HCT116 (cell line): ENCODE measurements at regions not wholly inside any gene's neighbourhood (a gene's known extent, or its start where the extent isn't known, plus 50 kb on each side); places are given as distances from the start of the nearest gene placed in this dataset.

Source experiments
- ATAC-seq: fragments of 200-7000 bp; cut with Tn5 transposase; 2 replicates; pipeline ENCODE4 v1.9.1; 2020; ENCODE audit warnings: mild to moderate bottlenecking, moderate library complexity
- BruUV-seq: library from RNA; stranded (reverse); fragments of 400-500 nt; replicated peaks from 2 replicates; lab custom pipeline; 2021; lab: Mats Ljungman, UMichigan
- CTCF ChIA-PET: fragments of 300-600 bp; sonication (Branson Sonifier 250); formaldehyde crosslinking; loops from one replicate; lab custom pipeline; 2021; ENCODE audit warnings: antibody characterized with exemption; lab: Charles Lee
- POLR2A ChIA-PET: fragments of 300-600, 350-600 bp; sonication (Branson Sonifier 250); formaldehyde crosslinking; loops from one replicate; lab custom pipeline; 2021; ENCODE audit warnings: antibody characterized with exemption; lab: Charles Lee
- RAD21 ChIA-PET, 2 experiments: fragments of 300-600 bp; sonication (Branson Sonifier 250); formaldehyde crosslinking; loops; one replicate each; lab custom pipeline; 2023; ENCODE audit warnings: low total read pairs in 2 of 2; ENCODE audit not compliant: uncharacterized antibody in 2 of 2, unreplicated experiment in 2 of 2, low non-redundant PET in 1 of 2; lab: Charles Lee
- DNase-seq: peaks from one replicate; pipeline ENCODE4 v3.0.0-alpha.2; 2010; ENCODE audit warnings: low read depth, low spot score
- H2AFZ ChIP-seq: fragments of 200-600 bp; shearing (Covaris generic), sonication (generic); 2 replicates; pipeline ENCODE4 v1.6.1; 2017; ENCODE audit warnings: low read depth, mixed run types, mixed read lengths, antibody characterized with exemption, low read length; ENCODE audit not compliant: poor library complexity, severe bottlenecking
- H3K27ac ChIP-seq: 2 replicates; pipeline ENCODE4 v1.5.1; 2012; ENCODE audit warnings: low read depth, low read length
- H3K27me3 ChIP-seq: fragments of 200-600 bp; sonication (generic); 2 replicates; pipeline ENCODE4 v1.6.1; 2016; ENCODE audit warnings: mixed run types, low read length, mixed read lengths; ENCODE audit not compliant: insufficient read depth
- H3K36me3 ChIP-seq, 2 experiments: fragments of 200-500 bp in 1 of 2; fragments of 200-600 bp in 1 of 2; sonication (Bioruptor generic) in 1 of 2; sonication (generic) in 1 of 2; 2 replicates each; pipeline versions ENCODE4 v1.5.1 to v1.6.1; 2014 to 2016; ENCODE audit warnings: low read length in 2 of 2, inconsistent platforms in 1 of 2, mixed read lengths in 1 of 2, mixed run types in 1 of 2; ENCODE audit not compliant: insufficient read depth in 2 of 2, control insufficient read depth in 1 of 2
- H3K4me1 ChIP-seq, 2 experiments: fragments of 200-600 bp in 1 of 2; sonication (generic) in 1 of 2; 2 replicates each; pipeline versions ENCODE4 v1.5.1 to v1.6.1; 2012 to 2017; ENCODE audit warnings: low read length in 2 of 2, inconsistent platforms in 1 of 2, mild to moderate bottlenecking in 1 of 2, mixed read lengths in 1 of 2, mixed run types in 1 of 2, moderate library complexity in 1 of 2; ENCODE audit not compliant: insufficient read depth in 2 of 2, control insufficient read depth in 1 of 2
- H3K4me2 ChIP-seq: fragments of 200-600 bp; sonication (generic); 2 replicates; pipeline ENCODE4 v1.6.1; 2017; ENCODE audit warnings: mixed run types, low read length, mixed read lengths
- H3K4me3 ChIP-seq, 2 experiments: fragments of 200-600 bp in 1 of 2; sonication (generic) in 1 of 2; replicated peaks in 1 of 2; 2 replicates each; pipeline ENCODE4 v1.5.1; 2011 to 2016; ENCODE audit warnings: low read length in 2 of 2, control low read depth in 1 of 2, low read depth in 1 of 2, mild to moderate bottlenecking in 1 of 2, mixed read lengths in 1 of 2, mixed run types in 1 of 2
- H3K79me2 ChIP-seq: fragments of 200-600 bp; sonication (generic); 2 replicates; pipeline ENCODE4 v1.6.1; 2017; ENCODE audit warnings: mild to moderate bottlenecking, mixed run types, low read length, moderate library complexity, mixed read lengths; ENCODE audit not compliant: insufficient read depth
- H3K9ac ChIP-seq: fragments of 200-600 bp; sonication (generic); 2 replicates; pipeline ENCODE4 v1.6.1; 2016; ENCODE audit warnings: low read length, mixed read lengths
- H3K9me2 ChIP-seq: fragments of 200-600 bp; sonication (generic), shearing (Covaris generic); 2 replicates; pipeline ENCODE4 v1.6.1; 2017; ENCODE audit warnings: mixed run types, mild to moderate bottlenecking, moderate library complexity; ENCODE audit not compliant: insufficient read depth
- H3K9me3 ChIP-seq, 2 experiments: fragments of 200-500 bp in 1 of 2; fragments of 200-600 bp in 1 of 2; sonication (Bioruptor generic) in 1 of 2; sonication (generic) in 1 of 2; 2 replicates each; pipeline ENCODE4 v1.6.1; 2014 to 2017; ENCODE audit warnings: low read length in 2 of 2, mixed read lengths in 2 of 2, inconsistent platforms in 1 of 2, low read depth in 1 of 2, mild to moderate bottlenecking in 1 of 2, mixed run types in 1 of 2, moderate library complexity in 1 of 2; ENCODE audit not compliant: control insufficient read depth in 1 of 2, insufficient read depth in 1 of 2
- H4K20me1 ChIP-seq: fragments of 200-600 bp; sonication (generic), shearing (Covaris generic); 2 replicates; pipeline ENCODE4 v1.6.1; 2017; ENCODE audit warnings: mixed run types, mild to moderate bottlenecking, moderate library complexity; ENCODE audit not compliant: insufficient read depth
- ELF1 ChIP-seq: IDR thresholded peaks from 2 replicates; pipeline ENCODE4 v1.6.1; 2012; ENCODE audit warnings: low read depth, borderline replicate concordance
- EZH2 ChIP-seq: fragments of 200-600 bp; sonication (generic); IDR thresholded peaks from 2 replicates; pipeline ENCODE4 v1.6.1; 2017; ENCODE audit warnings: antibody characterized with exemption, mixed run types
- JUND ChIP-seq: IDR thresholded peaks from 2 replicates; pipeline ENCODE4 v1.6.1; 2012
- POLR2A ChIP-seq: IDR thresholded peaks from 2 replicates; pipeline ENCODE4 v1.7.0; 2011; ENCODE audit warnings: borderline replicate concordance; ENCODE audit not compliant: insufficient read depth, insufficient read length; ENCODE audit errors: extremely low read depth
- POLR2AphosphoS5 ChIP-seq: IDR thresholded peaks from 2 replicates; pipeline ENCODE4 v1.6.1; 2011; ENCODE audit warnings: mild to moderate bottlenecking, low read depth, low read length, moderate library complexity
- SIN3A ChIP-seq: IDR thresholded peaks from 2 replicates; pipeline ENCODE4 v1.6.1; 2012; ENCODE audit warnings: low read depth
- SP1 ChIP-seq: IDR thresholded peaks from 2 replicates; pipeline ENCODE4 v1.6.1; 2012; ENCODE audit warnings: low read depth
- SRF ChIP-seq: IDR thresholded peaks from 2 replicates; pipeline ENCODE4 v1.6.1; 2012; ENCODE audit warnings: low read depth
- TCF7L2 ChIP-seq: IDR thresholded peaks from 2 replicates; pipeline ENCODE4 v1.7.0; 2011; ENCODE audit warnings: borderline replicate concordance, inconsistent platforms; ENCODE audit not compliant: insufficient read depth, insufficient read length; ENCODE audit errors: extremely low read depth
- YY1 ChIP-seq: IDR thresholded peaks from 2 replicates; pipeline ENCODE4 v1.6.1; 2011; ENCODE audit warnings: low read length, low read depth, moderate library complexity, mild to moderate bottlenecking; ENCODE audit not compliant: insufficient replicate concordance; ENCODE audit errors: extremely low read depth
- ZFX ChIP-seq: fragments of 450-650 bp; IDR thresholded peaks from 2 replicates; pipeline ENCODE4 v1.6.1; 2017
- ZNF274 ChIP-seq: fragments of 200-500 bp; sonication (Bioruptor generic); IDR thresholded peaks from 2 replicates; pipeline ENCODE4 v1.6.1; 2014; ENCODE audit warnings: mild to moderate bottlenecking, low read depth, low read length, inconsistent platforms
- intact Hi-C: fragments of 100-400 bp; cut with micrococcal nuclease; formaldehyde crosslinking; loops from 2 replicates; pipeline ENCODE4 v1.10.0; 2022
- TF ChIP-seq, protein P1 (sequence below): IDR thresholded peaks from 2 replicates; pipeline ENCODE4 v1.6.1; 2012
- TF ChIP-seq, protein P2 (sequence below): IDR thresholded peaks from 2 replicates; pipeline ENCODE4 v1.6.1; 2012

DNA sequence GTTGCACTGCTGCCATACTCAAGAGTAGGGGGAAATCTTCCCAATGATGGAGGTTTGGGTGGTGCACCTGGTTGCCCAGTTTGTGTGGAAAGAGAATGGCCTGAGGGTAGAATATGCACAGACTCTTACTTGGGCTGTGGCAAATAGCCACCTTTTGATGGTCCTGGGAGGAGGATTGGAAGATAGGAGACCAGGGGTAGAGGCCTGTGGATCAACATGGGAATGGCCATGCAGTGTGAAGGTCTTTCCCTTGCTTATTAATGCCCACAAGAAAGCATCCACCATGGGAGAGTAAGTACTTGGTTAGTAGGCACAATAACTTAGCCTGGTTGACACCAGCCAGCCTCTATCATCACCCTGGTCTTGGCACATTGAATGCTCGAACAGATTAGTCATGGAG lies 156.8 kb upstream of the LEF1 start:
- POLR2A ChIA-PET = no interaction called here
- Histone ChIP-seq H3K9me3 (no peaks in the 10 kb centered on the region), H3K27ac (no peak overlapping the region), H3K4me1 (no peaks in the 10 kb centered on the region), H3K4me2 (no peak overlapping the region), H3K79me2 (no peaks in the 10 kb centered on the region), H3K9me2 (no peaks in the 10 kb centered on the region), H3K36me3 (no peaks in the 10 kb centered on the region), H3K9ac (no peak overlapping the region), H4K20me1 (no peaks in the 10 kb centered on the region), H2AFZ (no peak overlapping the region), H3K4me3 (no peak overlapping the region), H3K27me3 (peaks cover 24% of the 10 kb centered on the region)
- RAD21 ChIA-PET = no interaction called here
- TF ChIP-seq, protein P1, sequence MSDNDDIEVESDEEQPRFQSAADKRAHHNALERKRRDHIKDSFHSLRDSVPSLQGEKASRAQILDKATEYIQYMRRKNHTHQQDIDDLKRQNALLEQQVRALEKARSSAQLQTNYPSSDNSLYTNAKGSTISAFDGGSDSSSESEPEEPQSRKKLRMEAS = no peak
- TF ChIP-seq POLR2A = no peak
- TF ChIP-seq POLR2AphosphoS5 = no peak
- no peak for TF ChIP-seq SRF
- TF ChIP-seq JUND = no peak
- no peak for TF ChIP-seq ELF1
- TF ChIP-seq, protein P2, sequence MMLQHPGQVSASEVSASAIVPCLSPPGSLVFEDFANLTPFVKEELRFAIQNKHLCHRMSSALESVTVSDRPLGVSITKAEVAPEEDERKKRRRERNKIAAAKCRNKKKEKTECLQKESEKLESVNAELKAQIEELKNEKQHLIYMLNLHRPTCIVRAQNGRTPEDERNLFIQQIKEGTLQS = no peak
- TF ChIP-seq YY1 = no peak
- TF ChIP-seq EZH2 = no peak
- no peak for TF ChIP-seq SIN3A
- TF ChIP-seq TCF7L2 = no peak
- TF ChIP-seq SP1 = no peak
- no peak for TF ChIP-seq ZFX
- TF ChIP-seq ZNF274 = no peak
- CTCF ChIA-PET = no interaction called here
- intact Hi-C loops = loop anchor here (2.0 kb wide), 1 partner anchor 49 kb away; no protein-coding TSS in a partner anchor
- DNase-seq (no peak), ATAC-seq (no peak)
- no TSS peak for BruUV-seq
